GM12878 (cell line): ENCODE measurements at regions not wholly inside any gene's neighbourhood (a gene's known extent, or its start where the extent isn't known, plus 50 kb on each side); places are given as distances from the start of the nearest gene placed in this dataset.

Experiments
- ATF7 ChIP-seq: fragments of 450-650 bp; IDR thresholded peaks from 2 replicates; pipeline ENCODE4 v1.6.1; 2016; ENCODE audit warnings: low read depth, mild to moderate bottlenecking
- BRCA1 ChIP-seq: IDR thresholded peaks from 2 replicates; pipeline ENCODE4 v1.6.1; 2011; ENCODE audit warnings: low read depth, low read length, improper control_type of control experiment
- ESRRA ChIP-seq: IDR thresholded peaks from 2 replicates; pipeline ENCODE4 v1.6.1; 2012; ENCODE audit warnings: mild to moderate bottlenecking, low read length, improper control_type of control experiment
- EZH2 ChIP-seq: IDR thresholded peaks from 2 replicates; pipeline ENCODE4 v1.6.1; 2012; ENCODE audit warnings: low read depth, mild to moderate bottlenecking, control low read depth, inconsistent platforms, low read length, borderline replicate concordance; ENCODE audit not compliant: control insufficient read depth
- PML ChIP-seq: IDR thresholded peaks from 2 replicates; pipeline ENCODE4 v1.6.1; 2012; ENCODE audit warnings: low read length, inconsistent platforms
- POLR2A ChIP-seq: IDR thresholded peaks from 2 replicates; pipeline ENCODE4 v1.6.1; 2011; ENCODE audit warnings: low read depth, mild to moderate bottlenecking, low read length
- RB1 ChIP-seq: fragments of 450-650 bp; formaldehyde crosslinking; IDR thresholded peaks from 2 replicates; pipeline ENCODE4 v1.6.1; 2017; ENCODE audit warnings: mild to moderate bottlenecking, borderline replicate concordance
- SP1 ChIP-seq: IDR thresholded peaks from one replicate; pipeline ENCODE4 v1.6.1; 2011; ENCODE audit warnings: low read depth, low read length
- TAF1 ChIP-seq: IDR thresholded peaks from 2 replicates; pipeline ENCODE4 v1.6.1; 2011; ENCODE audit warnings: mild to moderate bottlenecking, low read depth, low read length, borderline replicate concordance
- TCF7 ChIP-seq: IDR thresholded peaks from 2 replicates; pipeline ENCODE4 v1.6.1; 2014; ENCODE audit warnings: antibody characterized with exemption, borderline replicate concordance
- USF2 ChIP-seq: IDR thresholded peaks from 2 replicates; pipeline ENCODE4 v1.6.1; 2011; ENCODE audit warnings: low read depth, low read length, improper control_type of control experiment, borderline replicate concordance
- YY1 ChIP-seq: IDR thresholded peaks from 2 replicates; pipeline ENCODE4 v1.6.1; 2011; ENCODE audit warnings: low read depth, mild to moderate bottlenecking, low read length
- TF ChIP-seq, protein P1 (sequence below), 3 experiments: IDR thresholded peaks in 2 of 3; conservative IDR thresholded peaks in 1 of 3; 2 replicates each; pipeline ENCODE4 v1.5.1; 2011; ENCODE audit warnings: low read depth in 3 of 3, low read length in 3 of 3, mild to moderate bottlenecking in 3 of 3, control low read depth in 2 of 3, moderate library complexity in 2 of 3, inconsistent platforms in 1 of 3, mixed read lengths in 1 of 3; ENCODE audit not compliant: control insufficient read depth in 2 of 3, insufficient read depth in 1 of 3; ENCODE audit errors: extremely low read depth in 1 of 3
- TF ChIP-seq, protein P2 (sequence below): IDR thresholded peaks from 2 replicates; pipeline ENCODE4 v1.6.1; 2011; ENCODE audit warnings: low read depth, mild to moderate bottlenecking, low read length, moderate library complexity, borderline replicate concordance; ENCODE audit errors: extremely low read depth

GRCh38 chr12:25818596-25819390 lies 139.7 kb upstream of the RASSF8 start:
- TF ChIP-seq, protein P1, sequence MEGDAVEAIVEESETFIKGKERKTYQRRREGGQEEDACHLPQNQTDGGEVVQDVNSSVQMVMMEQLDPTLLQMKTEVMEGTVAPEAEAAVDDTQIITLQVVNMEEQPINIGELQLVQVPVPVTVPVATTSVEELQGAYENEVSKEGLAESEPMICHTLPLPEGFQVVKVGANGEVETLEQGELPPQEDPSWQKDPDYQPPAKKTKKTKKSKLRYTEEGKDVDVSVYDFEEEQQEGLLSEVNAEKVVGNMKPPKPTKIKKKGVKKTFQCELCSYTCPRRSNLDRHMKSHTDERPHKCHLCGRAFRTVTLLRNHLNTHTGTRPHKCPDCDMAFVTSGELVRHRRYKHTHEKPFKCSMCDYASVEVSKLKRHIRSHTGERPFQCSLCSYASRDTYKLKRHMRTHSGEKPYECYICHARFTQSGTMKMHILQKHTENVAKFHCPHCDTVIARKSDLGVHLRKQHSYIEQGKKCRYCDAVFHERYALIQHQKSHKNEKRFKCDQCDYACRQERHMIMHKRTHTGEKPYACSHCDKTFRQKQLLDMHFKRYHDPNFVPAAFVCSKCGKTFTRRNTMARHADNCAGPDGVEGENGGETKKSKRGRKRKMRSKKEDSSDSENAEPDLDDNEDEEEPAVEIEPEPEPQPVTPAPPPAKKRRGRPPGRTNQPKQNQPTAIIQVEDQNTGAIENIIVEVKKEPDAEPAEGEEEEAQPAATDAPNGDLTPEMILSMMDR (IDR thresholded peaks at IDR 0.05 in 2 of 3, conservative IDR thresholded peaks at IDR 0.05 in 1 of 3; ENCODE audit: control insufficient read depth in 2 of 3, extremely low read depth in 1 of 3, insufficient read depth in 1 of 3, low read depth in 3 of 3, low read length in 3 of 3): no peak
- TF ChIP-seq PML: no peak
- TF ChIP-seq EZH2: no peak
- TF ChIP-seq TCF7: no peak
- no peak for TF ChIP-seq ESRRA
- TF ChIP-seq SP1: no peak
- TF ChIP-seq YY1: no peak
- TF ChIP-seq POLR2A: no peak
- TF ChIP-seq RB1: no peak
- TF ChIP-seq BRCA1: no peak
- no peak for TF ChIP-seq USF2
- no peak for TF ChIP-seq TAF1
- TF ChIP-seq ATF7: no peak
- TF ChIP-seq, protein P2, sequence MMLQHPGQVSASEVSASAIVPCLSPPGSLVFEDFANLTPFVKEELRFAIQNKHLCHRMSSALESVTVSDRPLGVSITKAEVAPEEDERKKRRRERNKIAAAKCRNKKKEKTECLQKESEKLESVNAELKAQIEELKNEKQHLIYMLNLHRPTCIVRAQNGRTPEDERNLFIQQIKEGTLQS: no peak
